Embryonic facial prominence (tissue), 1 donor: ENCODE measurements at regions not wholly inside any gene's neighbourhood (a gene's known extent, or its start where the extent isn't known, plus 50 kb on each side); places are given as distances from the start of the nearest gene placed in this dataset.
"Not testable (repeated sequence)": the region's sequence is repeated elsewhere in the genome, so short reads cannot be mapped to it uniquely, and the experiment has no call there.

ENCODE experiments used
- DNase-seq: peaks from one replicate; pipeline ENCODE4 v3.0.0-alpha.2; 2016; ENCODE audit errors: extremely low spot score

- DNase-seq = no peak
These were observed 458.6 kb upstream of the ATXN8OS start for GRCh38 chr13:69649063-69649392.

GRCh38 chr13:69648340-69649062 is 459.1 kb upstream of the ATXN8OS start:
- no peak for DNase-seq

- no peak for DNase-seq
These were observed 463.2 kb upstream of the ATXN8OS start for GRCh38 chr13:69644447-69644846.

- no peak for DNase-seq
These were observed 465.9 kb upstream of the ATXN8OS start for GRCh38 chr13:69641773-69642172.

- DNase-seq = no peak
These were observed 474.6 kb upstream of the ATXN8OS start for GRCh38 chr13:69633044-69633443.

GRCh38 chr13:69623973-69624372 is 483.7 kb upstream of the ATXN8OS start:
- no peak for DNase-seq

GRCh38 chr13:69619651-69620050 is 488.0 kb upstream of the ATXN8OS start:
- DNase-seq = no peak

GRCh38 chr13:69618838-69619237 is 488.8 kb upstream of the ATXN8OS start:
- DNase-seq = no peak

- no peak for DNase-seq
These were observed 489.2 kb upstream of the ATXN8OS start for GRCh38 chr13:69618393-69618792.

- DNase-seq = no peak
These were observed 490.0 kb upstream of the ATXN8OS start for GRCh38 chr13:69617587-69617986.

- DNase-seq = no peak
These were observed 491.2 kb upstream of the ATXN8OS start for GRCh38 chr13:69616396-69616795.

- not testable (repeated sequence) for DNase-seq
These were observed 492.6 kb upstream of the ATXN8OS start for GRCh38 chr13:69615055-69615454.

GRCh38 chr13:69604698-69605097 is 502.9 kb upstream of the ATXN8OS start:
- DNase-seq = no peak

- no peak for DNase-seq
These were observed 504.3 kb upstream of the ATXN8OS start for GRCh38 chr13:69603144-69603853.

GRCh38 chr13:69601661-69602060 is 506.0 kb upstream of the ATXN8OS start:
- no peak for DNase-seq

GRCh38 chr13:69600811-69601210 is 506.8 kb upstream of the ATXN8OS start:
- no peak for DNase-seq

GRCh38 chr13:69597088-69597487 is 510.5 kb upstream of the ATXN8OS start:
- no peak for DNase-seq

GRCh38 chr13:69595181-69595580 is 512.4 kb upstream of the ATXN8OS start:
- no peak for DNase-seq

GRCh38 chr13:69591437-69591836 is 516.2 kb upstream of the ATXN8OS start:
- DNase-seq = no peak

- DNase-seq = no peak
These were observed 517.9 kb upstream of the ATXN8OS start for GRCh38 chr13:69589531-69590235.

GRCh38 chr13:69585656-69586055 is 522.0 kb upstream of the ATXN8OS start:
- no peak for DNase-seq

- DNase-seq = no peak
These were observed 527.4 kb upstream of the ATXN8OS start for GRCh38 chr13:69580255-69580654.

GRCh38 chr13:69579351-69579750 is 528.3 kb upstream of the ATXN8OS start:
- peak; percentile 23 for DNase-seq
